GF-D8 (cell line): ENCODE measurements at regions not wholly inside any gene's neighbourhood (a gene's known extent, or its start where the extent isn't known, plus 50 kb on each side); places are given as distances from the start of the nearest gene placed in this dataset.

Source experiments
- DNase-seq: peaks from one replicate; lab custom pipeline; 2025; lab: John Stamatoyannopoulos, UW

GRCh38 chr6:168773788-168774187, 332.8 kb downstream of the SMOC2 start:
- DNase-seq: no peak

- no peak for DNase-seq
Observed at GRCh38 chr6:168765752-168766151, 324.8 kb downstream of the SMOC2 start.

DNA sequence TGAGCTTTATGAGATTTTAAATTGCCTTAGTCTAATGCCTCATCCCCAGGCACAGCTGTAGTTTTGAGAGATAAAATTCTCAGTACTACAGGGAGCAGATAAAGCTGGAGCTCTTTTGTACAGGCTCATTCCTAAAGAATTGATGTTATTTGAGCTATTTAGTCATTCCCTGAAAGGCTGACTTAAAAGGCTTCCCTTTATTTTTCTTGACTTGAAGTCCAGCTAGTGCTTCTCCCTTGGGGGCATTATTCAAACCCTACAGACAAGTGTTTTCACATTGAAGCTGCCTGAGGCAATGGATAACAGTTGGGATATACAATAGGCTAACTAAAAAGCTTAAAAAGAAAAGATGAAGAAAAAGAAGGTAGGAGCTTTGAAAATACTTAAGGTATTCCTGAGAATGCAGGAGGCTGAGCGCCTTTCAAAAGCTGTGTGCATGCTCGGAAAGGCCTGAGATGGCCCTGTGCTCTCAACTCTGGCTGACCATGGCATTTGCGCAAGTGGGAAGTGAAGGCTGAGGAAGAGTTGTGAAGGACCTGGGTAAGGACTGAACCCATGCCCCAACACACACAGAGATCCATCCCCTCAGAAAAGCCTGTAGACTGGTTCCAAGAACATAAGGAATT, 315.1 kb downstream of the SMOC2 start:
- no peak for DNase-seq

DNA sequence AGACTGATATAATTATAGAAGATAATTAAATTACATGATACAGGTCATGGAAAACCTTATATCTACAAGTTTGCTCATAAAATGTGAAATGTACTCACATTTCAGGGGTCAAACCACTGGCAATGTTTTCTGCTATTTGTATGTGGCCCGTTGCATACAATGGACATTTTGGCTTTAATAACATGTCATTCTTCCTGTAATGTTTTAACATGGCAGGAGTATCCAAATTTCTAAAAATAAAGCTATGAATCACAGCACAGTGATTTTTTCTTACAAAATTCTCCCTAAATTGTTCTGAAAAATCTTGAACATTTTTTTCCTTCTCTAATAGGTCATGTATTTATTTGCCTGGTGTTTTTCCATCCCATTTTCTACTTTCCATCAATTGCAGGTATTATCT, 305.7 kb downstream of the SMOC2 start:
- DNase-seq: no peak

- DNase-seq: no peak
Observed at GRCh38 chr6:168746013-168746412, 305.0 kb downstream of the SMOC2 start.

DNA sequence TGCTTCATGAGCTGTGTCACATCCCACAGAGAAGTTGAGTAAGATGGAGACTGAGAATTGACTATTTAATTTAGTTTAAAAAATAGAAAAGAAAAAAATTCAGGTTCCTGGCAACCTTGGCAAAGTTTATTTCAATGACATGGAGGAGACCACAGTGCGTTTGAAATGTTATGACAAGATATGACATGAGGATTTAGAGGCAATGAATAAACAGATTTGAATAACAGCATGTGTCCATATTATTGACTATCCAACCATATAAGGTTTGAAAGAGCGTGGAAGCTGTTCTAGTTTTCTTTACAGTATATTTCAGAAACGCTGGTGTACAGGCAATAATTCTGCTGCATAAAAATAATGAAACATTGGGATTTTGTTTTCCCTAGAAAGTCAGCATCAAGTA, 303.9 kb downstream of the SMOC2 start:
- DNase-seq: no peak

DNA sequence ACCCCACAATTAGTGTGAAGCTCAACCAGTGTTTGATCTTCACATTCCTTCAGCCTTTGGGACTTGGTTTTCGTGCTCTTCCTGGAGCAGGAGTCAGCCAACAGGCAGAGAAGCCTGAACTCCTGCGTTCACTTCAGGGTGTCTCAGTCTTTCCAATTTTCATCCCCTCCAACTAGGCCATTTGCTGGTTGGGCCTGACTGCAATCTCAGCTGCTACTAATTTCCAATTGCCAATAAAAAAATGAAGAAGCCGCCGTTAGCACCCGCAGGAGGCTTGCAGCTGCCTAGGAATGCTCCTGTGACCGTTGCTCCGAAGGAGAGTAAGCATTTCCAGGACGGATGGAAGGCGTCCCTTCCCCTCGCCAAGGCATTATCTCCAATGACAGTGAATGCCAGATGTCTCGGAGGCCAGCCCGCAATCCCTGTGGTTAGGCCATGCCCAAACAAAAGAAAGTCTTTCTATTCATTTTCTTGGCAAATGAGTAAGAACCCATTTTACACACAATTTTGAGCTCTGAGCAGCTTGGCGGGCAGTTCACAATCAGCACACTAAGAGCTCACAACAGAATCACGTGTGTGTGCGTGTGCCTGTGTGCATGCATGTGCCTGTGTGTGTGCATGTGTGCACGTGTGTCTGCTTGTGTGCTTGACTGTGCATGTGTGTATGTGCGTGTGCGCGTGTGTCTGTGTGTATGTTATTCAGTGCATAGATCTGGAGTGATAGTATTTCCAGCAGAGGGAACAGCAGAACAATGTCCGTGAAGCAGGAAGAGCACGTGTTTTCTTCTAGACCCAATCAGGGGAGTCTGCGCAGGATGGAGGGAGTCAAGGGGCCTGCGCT, 301.2 kb downstream of the SMOC2 start:
- DNase-seq: no peak

GRCh38 chr6:168741305-168741704, 300.3 kb downstream of the SMOC2 start:
- no peak for DNase-seq

DNA sequence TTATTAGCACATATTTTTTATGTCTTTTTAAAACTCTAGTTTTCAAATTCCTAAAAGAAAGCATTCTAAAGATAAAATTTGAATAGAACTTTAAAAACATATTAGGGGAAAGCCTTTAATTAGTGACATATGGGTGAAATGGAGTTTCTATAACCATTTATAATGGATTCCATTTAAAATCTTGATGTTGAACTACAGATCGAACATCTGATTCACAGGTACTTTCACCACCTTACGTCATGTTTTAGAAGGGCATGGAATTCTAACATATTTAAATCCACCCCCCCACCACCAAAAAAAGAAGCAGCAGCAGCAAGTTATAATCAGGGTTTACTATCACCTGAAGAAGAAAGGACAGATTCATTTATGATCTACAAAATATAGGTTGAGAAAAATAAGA, 298.4 kb downstream of the SMOC2 start:
- no peak for DNase-seq

DNA sequence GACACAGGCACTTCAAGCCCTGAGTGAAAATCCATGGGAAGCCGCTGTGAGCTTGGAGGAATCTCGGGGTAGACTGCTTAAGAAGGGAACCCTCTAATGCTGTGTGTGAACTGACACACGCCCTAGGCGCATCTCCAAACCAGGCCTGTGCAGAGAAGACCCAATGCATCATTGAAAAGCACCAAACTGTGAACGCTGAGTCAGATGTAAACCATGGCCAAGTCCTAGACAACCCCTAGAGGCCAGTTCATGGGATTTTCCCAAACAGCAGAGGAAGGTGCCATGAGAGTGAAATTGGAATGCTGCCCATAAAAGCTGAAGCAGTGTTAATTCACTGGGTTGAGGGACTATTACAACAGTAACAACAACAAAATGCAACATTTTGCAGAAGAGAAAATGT, 296.5 kb downstream of the SMOC2 start:
- no peak for DNase-seq

DNA sequence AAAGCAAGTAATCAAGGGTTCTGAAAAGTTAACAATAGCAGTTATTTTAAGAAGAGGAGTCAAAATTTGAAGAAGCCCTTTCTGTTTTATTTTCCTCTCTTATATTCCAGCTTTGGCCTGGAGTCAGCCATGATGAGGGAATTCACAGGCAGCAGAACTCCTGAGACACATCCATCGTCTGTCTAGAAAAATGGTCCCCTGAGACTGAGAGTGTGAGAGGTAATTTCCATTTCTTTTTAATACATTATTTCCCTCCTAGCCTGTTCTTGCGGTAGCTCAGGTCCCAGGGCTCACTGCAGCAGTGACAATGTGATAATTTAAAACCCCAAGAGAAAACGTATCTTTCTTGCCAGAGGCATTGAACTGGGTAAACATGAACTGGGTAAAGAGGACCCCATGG, 296.0 kb downstream of the SMOC2 start:
- no peak for DNase-seq

DNA sequence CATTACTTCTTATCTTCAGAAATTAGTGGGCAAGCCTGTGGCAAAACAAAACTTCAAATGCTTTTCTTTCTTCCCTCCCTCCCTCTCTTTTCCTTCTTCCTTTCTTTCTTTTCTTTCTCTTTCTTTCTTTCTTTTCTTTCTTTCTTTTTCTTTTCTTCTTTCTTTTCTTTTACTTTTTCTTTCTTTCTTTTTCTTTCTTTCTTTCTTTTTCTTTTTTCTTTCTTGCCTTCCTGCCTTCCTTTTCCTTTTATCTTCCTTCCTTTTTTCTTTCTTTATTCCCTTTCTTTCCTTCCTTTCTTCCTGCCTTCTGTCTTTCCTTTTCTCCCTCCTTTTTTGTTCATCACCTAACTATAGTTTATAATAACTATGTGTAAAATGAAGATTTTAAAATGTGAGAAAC, 295.1 kb downstream of the SMOC2 start:
- no peak for DNase-seq

- DNase-seq: no peak
Observed at GRCh38 chr6:168735268-168735949, 294.4 kb downstream of the SMOC2 start.

GRCh38 chr6:168734523-168734922, 293.5 kb downstream of the SMOC2 start:
- no peak for DNase-seq

GRCh38 chr6:168732676-168733075, 291.7 kb downstream of the SMOC2 start:
- no peak for DNase-seq

- DNase-seq: no peak
Observed at GRCh38 chr6:168730931-168731716, 290.1 kb downstream of the SMOC2 start.

DNA sequence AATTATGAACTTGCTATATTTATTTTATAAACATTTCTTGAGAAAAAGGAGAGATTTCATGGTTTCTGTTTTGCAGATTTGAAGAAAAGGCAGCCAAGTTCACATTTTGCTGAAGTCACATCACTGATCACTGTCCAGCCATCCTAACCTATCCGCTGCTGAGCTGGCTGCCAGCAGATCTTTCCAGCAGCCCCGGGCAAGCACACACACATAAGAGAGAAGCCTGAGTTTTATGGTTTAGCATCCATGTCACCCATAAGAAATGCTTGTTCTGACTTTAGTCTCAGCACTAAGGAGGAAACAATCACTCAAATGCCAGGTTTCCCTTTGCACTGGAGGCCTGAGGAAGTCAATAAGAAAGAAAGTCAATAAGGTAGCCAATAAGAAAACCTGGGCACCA, 287.1 kb downstream of the SMOC2 start:
- no peak for DNase-seq

DNA sequence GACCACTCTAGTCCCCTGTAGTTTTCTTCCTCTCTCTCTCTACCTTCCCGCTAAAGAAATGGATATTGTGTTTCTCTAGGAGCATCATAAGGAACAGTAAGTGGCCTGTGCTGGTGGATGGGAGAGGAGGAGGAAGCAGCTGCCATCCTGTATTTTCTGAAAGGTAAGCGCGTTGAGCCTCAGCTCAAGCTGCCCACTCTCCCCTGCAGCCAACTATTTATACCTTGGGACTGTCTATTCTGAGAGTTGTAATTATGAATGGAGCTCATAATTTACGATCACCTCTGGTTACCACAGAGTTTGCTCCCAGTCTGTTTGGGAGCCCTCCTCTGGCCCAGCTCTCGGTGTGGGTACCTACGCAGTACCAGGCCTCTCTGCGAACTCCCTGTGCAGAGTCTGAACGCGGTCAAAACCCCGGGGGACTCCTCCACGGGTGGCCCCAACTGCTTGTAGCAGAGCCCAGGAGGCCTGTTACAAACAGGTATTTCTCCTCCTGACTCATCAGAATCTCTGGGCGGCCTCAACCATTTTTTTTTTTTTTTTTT, 285.4 kb downstream of the SMOC2 start:
- no peak for DNase-seq

DNA sequence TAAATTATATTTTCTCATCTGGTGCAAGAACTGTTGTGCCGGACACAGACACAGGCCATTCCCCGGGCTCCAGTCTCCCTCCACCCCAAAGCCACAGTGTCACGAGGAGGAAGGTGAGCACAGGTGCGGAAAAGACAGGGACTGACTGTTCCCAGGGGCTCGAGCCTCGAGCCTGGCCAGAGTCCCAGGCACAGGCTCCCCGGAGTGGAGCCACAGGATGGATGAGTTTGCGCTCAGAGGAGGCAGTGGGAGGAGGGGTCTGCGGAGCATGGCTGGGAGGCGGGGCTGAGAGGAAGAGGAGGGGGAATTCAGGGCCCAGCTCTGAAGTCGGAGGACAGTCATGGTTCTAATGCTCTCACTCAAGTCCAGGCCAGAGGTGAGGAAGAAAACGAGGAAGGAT, 284.8 kb downstream of the SMOC2 start:
- DNase-seq: no peak

- no peak for DNase-seq
Observed at GRCh38 chr6:168724669-168725570, 283.9 kb downstream of the SMOC2 start.

DNA sequence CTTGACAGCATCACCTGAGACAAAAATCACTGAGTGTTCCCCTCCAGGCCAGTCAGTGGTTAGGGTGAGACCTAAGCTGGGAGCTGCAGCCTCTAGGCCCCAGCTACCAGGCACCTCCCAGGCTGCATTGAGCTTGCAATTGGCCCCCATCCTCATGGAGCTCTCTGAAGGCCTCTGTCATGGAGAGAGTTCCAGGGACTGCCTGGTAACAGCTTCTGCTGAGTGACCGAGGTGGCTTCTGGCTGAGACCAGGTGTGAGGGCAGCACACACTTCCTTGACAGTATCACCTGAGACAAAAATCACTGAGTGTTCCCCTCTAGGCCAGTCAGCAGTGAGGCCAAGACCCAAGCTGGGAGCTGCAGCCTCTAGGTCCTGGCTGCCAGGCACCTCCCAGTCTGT, 283.0 kb downstream of the SMOC2 start:
- DNase-seq: no peak
